SK-N-SH treated with all-trans-retinoic acid at 6 μM for 48 hours (cell line): ENCODE measurements at regions not wholly inside any gene's neighbourhood (a gene's known extent, or its start where the extent isn't known, plus 50 kb on each side); places are given as distances from the start of the nearest gene placed in this dataset.

Experiments
- ARNTL ChIP-seq: fragments of 450-650 bp; formaldehyde crosslinking; IDR thresholded peaks from 2 replicates; pipeline ENCODE4 v1.5.0; 2020; ENCODE audit warnings: low read depth, mild to moderate bottlenecking, moderate library complexity, borderline replicate concordance
- CSDC2 ChIP-seq: fragments of 250-450 bp; sonication (Bioruptor Pico); IDR thresholded peaks from 2 replicates; pipeline ENCODE4 v1.5.0; 2020; ENCODE audit warnings: mild to moderate bottlenecking, moderate library complexity
- GLIS3 ChIP-seq: fragments of 250-450 bp; sonication (Bioruptor Pico); IDR thresholded peaks from 2 replicates; pipeline ENCODE4 v1.5.0; 2020; ENCODE audit warnings: mild to moderate bottlenecking, moderate library complexity
- PPARA ChIP-seq: fragments of 250-450 bp; sonication (Bioruptor Pico); IDR thresholded peaks from 2 replicates; pipeline ENCODE4 v1.5.0; 2020; ENCODE audit warnings: mild to moderate bottlenecking, borderline replicate concordance
- RARB ChIP-seq: fragments of 250-450 bp; sonication (Bioruptor Pico); IDR thresholded peaks from 2 replicates; pipeline ENCODE4 v1.8.0; 2021; ENCODE audit warnings: mild to moderate bottlenecking, moderate library complexity
- SNAI2 ChIP-seq: fragments of 250-450 bp; sonication (Bioruptor Pico); IDR thresholded peaks from 2 replicates; pipeline ENCODE4 v1.5.0; 2020; ENCODE audit warnings: mild to moderate bottlenecking, moderate library complexity
- TCF4 ChIP-seq: fragments of 250-450 bp; sonication (Bioruptor Pico); IDR thresholded peaks from 2 replicates; pipeline ENCODE4 v1.8.0; 2021; ENCODE audit warnings: mild to moderate bottlenecking, moderate library complexity, borderline replicate concordance
- TOX ChIP-seq: fragments of 250-450 bp; sonication (Bioruptor Pico); IDR thresholded peaks from 2 replicates; pipeline ENCODE4 v1.8.0; 2021; ENCODE audit warnings: mild to moderate bottlenecking, moderate library complexity, borderline replicate concordance
- ZFP30 ChIP-seq: fragments of 450-650 bp; formaldehyde crosslinking; IDR thresholded peaks from 2 replicates; pipeline ENCODE4 v1.5.0; 2022; ENCODE audit warnings: mild to moderate bottlenecking, moderate library complexity
- TF ChIP-seq, protein P1 (sequence below): fragments of 250-450 bp; sonication (Bioruptor Pico); IDR thresholded peaks from 2 replicates; pipeline ENCODE4 v1.5.1; 2021; ENCODE audit warnings: mild to moderate bottlenecking, moderate library complexity
- TF ChIP-seq, protein P2 (sequence below): fragments of 250-450 bp; sonication (Bioruptor Pico); IDR thresholded peaks from 2 replicates; pipeline ENCODE4 v1.8.0; 2020; ENCODE audit warnings: mild to moderate bottlenecking, moderate library complexity, borderline replicate concordance
- TF ChIP-seq, protein P3 (sequence below): fragments of 250-450 bp; sonication (Bioruptor Pico); IDR thresholded peaks from 2 replicates; pipeline ENCODE4 v1.8.0; 2021; ENCODE audit warnings: low read depth, mild to moderate bottlenecking, moderate library complexity, borderline replicate concordance
- TF ChIP-seq, protein P4 (sequence below): fragments of 250-450 bp; sonication (Bioruptor Pico); IDR thresholded peaks from 2 replicates; pipeline ENCODE4 v1.5.0; 2020; ENCODE audit warnings: mild to moderate bottlenecking, moderate library complexity

DNA sequence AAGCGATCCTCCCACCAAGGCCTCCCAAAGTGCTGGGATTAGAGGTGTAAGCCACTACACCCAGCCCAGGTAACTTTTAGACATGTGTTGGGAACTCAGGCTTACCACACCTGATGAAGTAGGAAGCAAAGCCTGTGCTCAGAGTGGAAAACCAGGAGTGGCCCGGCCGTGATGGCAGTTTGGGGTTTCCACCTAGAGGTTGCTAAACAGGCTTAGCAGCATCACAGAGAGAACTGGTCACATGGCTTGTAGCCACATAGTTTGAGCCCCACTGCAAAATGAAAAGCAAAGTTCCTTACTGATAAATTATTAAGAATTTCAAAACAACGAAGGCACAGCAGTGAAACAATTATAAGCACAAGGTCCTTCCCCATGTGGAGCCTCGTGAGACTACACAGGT lies 142.6 kb upstream of the CXADR start:
- TF ChIP-seq CSDC2 (CRISPR knock-in tag) (no peak), SNAI2 (CRISPR knock-in tag) (no peak), ZFP30 (CRISPR knock-in tag) (no peak), TCF4 (CRISPR knock-in tag) (no peak), TOX (CRISPR knock-in tag) (no peak), RARB (CRISPR knock-in tag) (no peak), PPARA (CRISPR knock-in tag) (no peak), ARNTL (CRISPR knock-in tag) (no peak), GLIS3 (CRISPR knock-in tag) (no peak)
- TF ChIP-seq, protein P1, sequence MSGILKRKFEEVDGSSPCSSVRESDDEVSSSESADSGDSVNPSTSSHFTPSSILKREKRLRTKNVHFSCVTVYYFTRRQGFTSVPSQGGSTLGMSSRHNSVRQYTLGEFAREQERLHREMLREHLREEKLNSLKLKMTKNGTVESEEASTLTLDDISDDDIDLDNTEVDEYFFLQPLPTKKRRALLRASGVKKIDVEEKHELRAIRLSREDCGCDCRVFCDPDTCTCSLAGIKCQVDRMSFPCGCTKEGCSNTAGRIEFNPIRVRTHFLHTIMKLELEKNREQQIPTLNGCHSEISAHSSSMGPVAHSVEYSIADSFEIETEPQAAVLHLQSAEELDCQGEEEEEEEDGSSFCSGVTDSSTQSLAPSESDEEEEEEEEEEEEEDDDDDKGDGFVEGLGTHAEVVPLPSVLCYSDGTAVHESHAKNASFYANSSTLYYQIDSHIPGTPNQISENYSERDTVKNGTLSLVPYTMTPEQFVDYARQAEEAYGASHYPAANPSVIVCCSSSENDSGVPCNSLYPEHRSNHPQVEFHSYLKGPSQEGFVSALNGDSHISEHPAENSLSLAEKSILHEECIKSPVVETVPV (CRISPR knock-in tag), result no peak
- TF ChIP-seq, protein P2, sequence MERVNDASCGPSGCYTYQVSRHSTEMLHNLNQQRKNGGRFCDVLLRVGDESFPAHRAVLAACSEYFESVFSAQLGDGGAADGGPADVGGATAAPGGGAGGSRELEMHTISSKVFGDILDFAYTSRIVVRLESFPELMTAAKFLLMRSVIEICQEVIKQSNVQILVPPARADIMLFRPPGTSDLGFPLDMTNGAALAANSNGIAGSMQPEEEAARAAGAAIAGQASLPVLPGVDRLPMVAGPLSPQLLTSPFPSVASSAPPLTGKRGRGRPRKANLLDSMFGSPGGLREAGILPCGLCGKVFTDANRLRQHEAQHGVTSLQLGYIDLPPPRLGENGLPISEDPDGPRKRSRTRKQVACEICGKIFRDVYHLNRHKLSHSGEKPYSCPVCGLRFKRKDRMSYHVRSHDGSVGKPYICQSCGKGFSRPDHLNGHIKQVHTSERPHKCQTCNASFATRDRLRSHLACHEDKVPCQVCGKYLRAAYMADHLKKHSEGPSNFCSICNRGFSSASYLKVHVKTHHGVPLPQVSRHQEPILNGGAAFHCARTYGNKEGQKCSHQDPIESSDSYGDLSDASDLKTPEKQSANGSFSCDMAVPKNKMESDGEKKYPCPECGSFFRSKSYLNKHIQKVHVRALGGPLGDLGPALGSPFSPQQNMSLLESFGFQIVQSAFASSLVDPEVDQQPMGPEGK (CRISPR knock-in tag), result no peak
- TF ChIP-seq, protein P3, sequence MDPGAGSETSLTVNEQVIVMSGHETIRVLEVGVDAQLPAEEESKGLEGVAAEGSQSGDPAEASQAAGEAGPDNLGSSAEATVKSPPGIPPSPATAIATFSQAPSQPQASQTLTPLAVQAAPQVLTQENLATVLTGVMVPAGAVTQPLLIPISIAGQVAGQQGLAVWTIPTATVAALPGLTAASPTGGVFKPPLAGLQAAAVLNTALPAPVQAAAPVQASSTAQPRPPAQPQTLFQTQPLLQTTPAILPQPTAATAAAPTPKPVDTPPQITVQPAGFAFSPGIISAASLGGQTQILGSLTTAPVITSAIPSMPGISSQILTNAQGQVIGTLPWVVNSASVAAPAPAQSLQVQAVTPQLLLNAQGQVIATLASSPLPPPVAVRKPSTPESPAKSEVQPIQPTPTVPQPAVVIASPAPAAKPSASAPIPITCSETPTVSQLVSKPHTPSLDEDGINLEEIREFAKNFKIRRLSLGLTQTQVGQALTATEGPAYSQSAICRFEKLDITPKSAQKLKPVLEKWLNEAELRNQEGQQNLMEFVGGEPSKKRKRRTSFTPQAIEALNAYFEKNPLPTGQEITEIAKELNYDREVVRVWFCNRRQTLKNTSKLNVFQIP (CRISPR knock-in tag), result no peak
- TF ChIP-seq, protein P4, sequence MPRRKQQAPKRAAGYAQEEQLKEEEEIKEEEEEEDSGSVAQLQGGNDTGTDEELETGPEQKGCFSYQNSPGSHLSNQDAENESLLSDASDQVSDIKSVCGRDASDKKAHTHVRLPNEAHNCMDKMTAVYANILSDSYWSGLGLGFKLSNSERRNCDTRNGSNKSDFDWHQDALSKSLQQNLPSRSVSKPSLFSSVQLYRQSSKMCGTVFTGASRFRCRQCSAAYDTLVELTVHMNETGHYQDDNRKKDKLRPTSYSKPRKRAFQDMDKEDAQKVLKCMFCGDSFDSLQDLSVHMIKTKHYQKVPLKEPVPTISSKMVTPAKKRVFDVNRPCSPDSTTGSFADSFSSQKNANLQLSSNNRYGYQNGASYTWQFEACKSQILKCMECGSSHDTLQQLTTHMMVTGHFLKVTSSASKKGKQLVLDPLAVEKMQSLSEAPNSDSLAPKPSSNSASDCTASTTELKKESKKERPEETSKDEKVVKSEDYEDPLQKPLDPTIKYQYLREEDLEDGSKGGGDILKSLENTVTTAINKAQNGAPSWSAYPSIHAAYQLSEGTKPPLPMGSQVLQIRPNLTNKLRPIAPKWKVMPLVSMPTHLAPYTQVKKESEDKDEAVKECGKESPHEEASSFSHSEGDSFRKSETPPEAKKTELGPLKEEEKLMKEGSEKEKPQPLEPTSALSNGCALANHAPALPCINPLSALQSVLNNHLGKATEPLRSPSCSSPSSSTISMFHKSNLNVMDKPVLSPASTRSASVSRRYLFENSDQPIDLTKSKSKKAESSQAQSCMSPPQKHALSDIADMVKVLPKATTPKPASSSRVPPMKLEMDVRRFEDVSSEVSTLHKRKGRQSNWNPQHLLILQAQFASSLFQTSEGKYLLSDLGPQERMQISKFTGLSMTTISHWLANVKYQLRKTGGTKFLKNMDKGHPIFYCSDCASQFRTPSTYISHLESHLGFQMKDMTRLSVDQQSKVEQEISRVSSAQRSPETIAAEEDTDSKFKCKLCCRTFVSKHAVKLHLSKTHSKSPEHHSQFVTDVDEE (CRISPR knock-in tag), result no peak
